Activated CD8-positive, alpha-beta T cell treated with anti-CD3 and anti-CD28 coated beads, Interleukin-2, amount 10 ng/mL, durations not matched to agents 7 days and 5 days (primary cell): ENCODE measurements at regions not wholly inside any gene's neighbourhood (a gene's known extent, or its start where the extent isn't known, plus 50 kb on each side); places are given as distances from the start of the nearest gene placed in this dataset.
"Not testable (repeated sequence)": the region's sequence is repeated elsewhere in the genome, so short reads cannot be mapped to it uniquely, and the experiment has no call there.

Source experiments
- ATAC-seq: fragments of 150-1000 bp; cut with Tn5 transposase; one replicate; pipeline ENCODE4 v1.10.0; 2021; ENCODE audit warnings: moderate library complexity
- CTCF ChIA-PET: fragments of 350-600 bp; sonication (Branson Sonifier 250); formaldehyde crosslinking; loops from one replicate; lab custom pipeline; 2021; ENCODE audit warnings: antibody characterized with exemption; lab: Charles Lee
- POLR2A ChIA-PET: fragments of 350-600 bp; sonication (Branson Sonifier 250); formaldehyde crosslinking; loops from one replicate; lab custom pipeline; 2021; ENCODE audit warnings: antibody characterized with exemption; lab: Charles Lee
- DNase-seq: peaks from one replicate; pipeline ENCODE4 v3.0.0-alpha.2; 2020
- H3K27ac Mint-ChIP-seq: one replicate; pipeline ENCODE4 v1.8.0; 2021; ENCODE audit warnings: mild to moderate bottlenecking, mixed read lengths
- H3K27me3 Mint-ChIP-seq: one replicate; pipeline ENCODE4 v1.8.0; 2021; ENCODE audit warnings: low read depth, mixed read lengths
- H3K36me3 Mint-ChIP-seq: one replicate; pipeline ENCODE4 v1.8.0; 2021; ENCODE audit warnings: low read depth, mixed read lengths
- H3K4me1 Mint-ChIP-seq: one replicate; pipeline ENCODE4 v1.8.0; 2021; ENCODE audit warnings: low read depth, mixed read lengths
- H3K4me3 Mint-ChIP-seq: one replicate; pipeline ENCODE4 v1.8.0; 2021; ENCODE audit warnings: mild to moderate bottlenecking, mixed read lengths
- H3K9me3 Mint-ChIP-seq: one replicate; pipeline ENCODE4 v1.8.0; 2022; ENCODE audit warnings: mixed read lengths; ENCODE audit not compliant: insufficient read depth

DNA sequence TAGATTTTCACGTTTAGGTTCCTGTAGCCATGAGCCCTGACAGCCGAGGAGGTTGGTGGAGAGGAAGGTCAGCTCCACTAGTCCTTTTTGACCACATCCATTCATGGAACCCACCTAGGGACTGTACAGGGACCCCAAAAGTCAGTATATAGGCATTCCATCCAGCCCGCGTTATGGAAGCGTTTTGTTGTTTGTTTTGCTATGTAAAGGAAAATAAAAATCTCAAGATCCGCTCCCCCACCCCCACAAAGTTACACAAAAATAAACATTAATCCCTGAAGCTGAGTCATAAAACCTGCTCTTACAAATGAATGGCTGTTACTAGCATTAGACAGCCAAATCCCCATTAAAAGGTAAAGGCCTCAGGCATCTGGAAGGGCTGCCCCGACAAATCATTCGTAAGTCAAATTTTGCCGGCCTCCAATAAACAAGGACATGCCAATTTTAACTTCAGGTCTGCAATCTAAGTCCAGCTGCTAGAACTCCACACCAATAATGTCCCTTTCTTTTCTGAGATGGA lies 292.9 kb downstream of the MED10 start:
- H3K36me3 Mint-ChIP-seq, result no peaks in the 10 kb centered on the region
- H3K27ac Mint-ChIP-seq, result no peak overlapping the region
- H3K9me3 Mint-ChIP-seq, result no peaks in the 10 kb centered on the region
- H3K4me1 Mint-ChIP-seq, result no peaks in the 10 kb centered on the region
- ATAC-seq (no peak), DNase-seq (no peak)
- H3K4me3 Mint-ChIP-seq, result no peak overlapping the region
- POLR2A ChIA-PET, result no interaction called here
- CTCF ChIA-PET, result no interaction called here
- no peaks in the 10 kb centered on the region for H3K27me3 Mint-ChIP-seq

DNA sequence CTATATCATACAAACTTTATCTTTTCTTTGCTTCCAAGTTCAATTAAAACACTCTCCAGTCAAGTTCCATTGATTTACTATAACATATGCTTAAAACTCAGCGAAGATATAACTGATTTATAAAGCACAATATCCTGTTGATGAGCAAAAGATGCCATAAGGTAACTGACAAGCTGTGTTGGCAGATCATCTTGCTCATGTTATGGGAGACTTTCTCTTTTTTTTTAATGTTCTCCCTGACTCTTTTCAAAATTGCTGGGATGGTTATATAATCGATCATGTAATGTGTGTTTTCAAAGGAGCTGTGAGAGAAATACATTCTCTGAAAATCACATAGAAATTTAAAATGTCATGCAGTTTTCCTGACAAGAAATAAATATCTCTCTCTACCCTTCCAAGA lies 293.5 kb downstream of the MED10 start:
- H3K4me1 Mint-ChIP-seq, result no peaks in the 10 kb centered on the region
- H3K27me3 Mint-ChIP-seq, result no peaks in the 10 kb centered on the region
- no peaks in the 10 kb centered on the region for H3K9me3 Mint-ChIP-seq
- ATAC-seq, result no peak
- no peak for DNase-seq
- H3K4me3 Mint-ChIP-seq, result no peak overlapping the region
- no peak overlapping the region for H3K27ac Mint-ChIP-seq
- CTCF ChIA-PET, result no interaction called here
- no peaks in the 10 kb centered on the region for H3K36me3 Mint-ChIP-seq
- POLR2A ChIA-PET, result no interaction called here

GRCh38 chr5:6084376-6084775 lies 294.0 kb downstream of the MED10 start:
- Mint-ChIP-seq H3K9me3 (no peaks in the 10 kb centered on the region), H3K27me3 (no peaks in the 10 kb centered on the region), H3K36me3 (no peaks in the 10 kb centered on the region), H3K27ac (no peak overlapping the region), H3K4me1 (no peaks in the 10 kb centered on the region), H3K4me3 (no peak overlapping the region)
- ChIA-PET POLR2A (no interaction called here), CTCF (no interaction called here)
- no peak for ATAC-seq
- no peak for DNase-seq

DNA sequence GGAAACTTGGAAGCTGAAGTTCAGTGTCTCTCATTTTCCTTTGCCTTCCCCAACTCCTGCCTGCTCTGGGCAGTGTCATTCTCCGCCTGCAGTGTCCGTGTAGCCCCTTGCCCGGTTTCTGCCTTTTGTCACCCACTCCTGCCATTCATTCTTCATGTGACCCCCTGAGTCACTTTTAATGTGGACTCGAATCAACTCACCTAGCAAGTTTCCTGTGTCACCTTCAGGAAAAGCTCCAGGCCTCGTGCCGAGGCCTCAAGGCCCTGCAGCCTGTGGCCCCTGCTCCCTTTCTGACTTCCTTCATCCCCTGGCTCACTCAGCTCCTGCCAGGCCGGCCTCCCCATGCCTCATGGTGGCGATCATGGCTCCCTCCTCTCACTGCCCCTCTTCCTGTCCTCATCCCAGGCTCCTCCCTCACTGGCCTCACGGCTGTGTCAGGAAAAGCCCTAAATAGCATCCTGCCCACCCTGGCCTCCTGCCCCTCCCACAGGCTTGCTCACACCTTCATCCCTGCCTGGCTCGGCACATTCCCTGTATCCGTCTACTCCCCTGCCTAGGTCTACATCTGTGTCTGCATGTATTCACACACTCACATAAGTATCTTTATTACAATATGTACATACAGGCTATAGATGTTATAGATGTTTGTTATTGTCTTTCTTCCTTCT lies 294.9 kb downstream of the MED10 start:
- DNase-seq (no peak), ATAC-seq (no peak)
- ChIA-PET CTCF (no interaction called here), POLR2A (no interaction called here)
- no peak overlapping the region for H3K27ac Mint-ChIP-seq
- H3K27me3 Mint-ChIP-seq, result no peaks in the 10 kb centered on the region
- H3K9me3 Mint-ChIP-seq, result no peaks in the 10 kb centered on the region
- H3K4me3 Mint-ChIP-seq, result no peak overlapping the region
- no peaks in the 10 kb centered on the region for H3K4me1 Mint-ChIP-seq
- H3K36me3 Mint-ChIP-seq, result no peaks in the 10 kb centered on the region

DNA sequence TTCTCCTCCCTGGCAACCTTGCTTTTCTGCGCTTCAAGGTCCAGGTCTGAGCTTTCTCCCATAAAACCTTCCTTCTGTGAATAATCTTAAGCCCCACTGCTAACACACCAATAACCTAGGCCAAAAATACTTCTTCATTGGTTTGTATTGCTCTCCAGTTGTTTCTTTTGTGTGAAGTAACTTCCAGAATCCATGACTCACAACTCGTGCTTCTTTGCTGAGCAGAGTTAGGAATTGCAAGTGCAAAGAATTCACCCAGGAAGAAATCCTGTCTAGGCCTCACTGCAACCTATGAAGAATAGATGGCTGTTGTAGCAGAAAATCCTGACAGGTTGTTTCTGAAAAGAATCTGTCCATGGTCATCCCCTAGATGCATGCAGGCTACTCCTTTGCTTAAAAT lies 295.7 kb downstream of the MED10 start:
- ChIA-PET CTCF (no interaction called here), POLR2A (no interaction called here)
- no peaks in the 10 kb centered on the region for H3K9me3 Mint-ChIP-seq
- no peaks in the 10 kb centered on the region for H3K27me3 Mint-ChIP-seq
- no peak overlapping the region for H3K4me3 Mint-ChIP-seq
- DNase-seq (no peak), ATAC-seq (no peak)
- H3K4me1 Mint-ChIP-seq, result no peaks in the 10 kb centered on the region
- H3K36me3 Mint-ChIP-seq, result no peaks in the 10 kb centered on the region
- no peak overlapping the region for H3K27ac Mint-ChIP-seq

GRCh38 chr5:6081727-6082210 lies 296.6 kb downstream of the MED10 start:
- Mint-ChIP-seq H3K4me3 (no peak overlapping the region), H3K36me3 (no peaks in the 10 kb centered on the region), H3K9me3 (no peaks in the 10 kb centered on the region), H3K4me1 (no peaks in the 10 kb centered on the region), H3K27ac (no peak overlapping the region), H3K27me3 (no peaks in the 10 kb centered on the region)
- ChIA-PET CTCF (no interaction called here), POLR2A (no interaction called here)
- DNase-seq (no peak), ATAC-seq (no peak)

DNA sequence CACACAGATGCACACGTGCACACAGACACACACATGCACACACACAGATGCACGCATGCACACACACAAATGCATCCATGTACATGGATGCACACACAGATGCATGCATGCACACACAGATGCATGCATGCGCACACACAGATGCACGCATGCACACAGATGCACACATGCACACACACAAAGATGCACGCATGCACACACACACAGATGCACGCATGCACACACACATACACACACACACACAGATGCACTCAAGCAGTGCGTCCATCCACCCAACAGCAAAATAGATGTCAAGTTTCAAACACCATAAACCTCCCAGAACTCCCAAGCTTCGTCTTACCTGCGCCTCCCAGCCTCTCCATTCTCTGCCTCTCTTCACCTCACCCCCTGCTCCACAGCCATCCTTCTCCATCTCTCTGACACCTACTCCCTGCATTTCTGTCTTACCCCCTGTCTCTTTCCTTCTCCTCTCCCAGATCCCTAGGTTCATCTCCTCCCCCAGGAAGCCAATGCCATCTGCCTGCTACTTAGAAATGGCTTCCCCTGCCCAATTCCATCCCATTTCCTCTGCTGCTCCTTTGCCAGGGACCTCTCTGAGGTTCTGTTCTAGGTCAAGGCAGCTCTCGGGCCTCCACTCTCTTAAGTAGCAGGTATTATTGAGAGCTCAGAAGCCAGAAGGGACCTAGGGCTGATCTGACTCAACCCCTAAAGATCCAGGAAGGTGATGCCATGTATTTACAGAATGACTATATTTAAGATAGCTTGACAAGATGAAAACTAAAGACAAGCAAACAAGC lies 297.2 kb downstream of the MED10 start:
- H3K36me3 Mint-ChIP-seq, result no peaks in the 10 kb centered on the region
- no peak overlapping the region for H3K27ac Mint-ChIP-seq
- ChIA-PET CTCF (no interaction called here), POLR2A (no interaction called here)
- ATAC-seq, result no peak
- H3K4me3 Mint-ChIP-seq, result no peak overlapping the region
- no peaks in the 10 kb centered on the region for H3K27me3 Mint-ChIP-seq
- DNase-seq, result no peak
- no peaks in the 10 kb centered on the region for H3K9me3 Mint-ChIP-seq
- H3K4me1 Mint-ChIP-seq, result no peaks in the 10 kb centered on the region

DNA sequence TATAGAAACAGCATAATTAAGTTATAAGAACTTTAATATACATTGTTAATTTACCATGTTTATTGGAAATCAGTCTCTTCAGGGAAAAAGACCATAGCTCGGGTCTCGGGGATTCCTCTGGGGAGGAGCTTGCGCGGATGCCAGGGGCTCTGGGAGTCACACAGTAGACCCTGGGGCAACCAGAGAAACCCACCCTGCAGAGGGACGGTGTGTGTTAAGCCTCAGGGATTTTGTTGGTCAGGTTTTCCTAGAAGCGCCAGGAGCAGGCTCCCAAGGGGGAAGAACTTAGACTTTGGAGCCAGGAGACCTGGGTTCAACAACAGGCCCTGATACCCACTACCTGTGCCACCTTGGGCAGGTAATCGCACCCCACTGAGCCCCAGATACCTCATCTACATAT lies 297.9 kb downstream of the MED10 start:
- H3K4me1 Mint-ChIP-seq, result no peaks in the 10 kb centered on the region
- POLR2A ChIA-PET, result no interaction called here
- no peak overlapping the region for H3K4me3 Mint-ChIP-seq
- DNase-seq (no peak), ATAC-seq (no peak)
- CTCF ChIA-PET, result no interaction called here
- H3K27ac Mint-ChIP-seq, result no peak overlapping the region
- no peaks in the 10 kb centered on the region for H3K9me3 Mint-ChIP-seq
- no peaks in the 10 kb centered on the region for H3K27me3 Mint-ChIP-seq
- H3K36me3 Mint-ChIP-seq, result no peaks in the 10 kb centered on the region

GRCh38 chr5:6078881-6079280 lies 299.5 kb downstream of the MED10 start:
- no peaks in the 10 kb centered on the region for H3K9me3 Mint-ChIP-seq
- H3K4me1 Mint-ChIP-seq, result no peaks in the 10 kb centered on the region
- ChIA-PET POLR2A (no interaction called here), CTCF (no interaction called here)
- no peaks in the 10 kb centered on the region for H3K27me3 Mint-ChIP-seq
- DNase-seq (no peak), ATAC-seq (no peak)
- no peak overlapping the region for H3K27ac Mint-ChIP-seq
- no peaks in the 10 kb centered on the region for H3K36me3 Mint-ChIP-seq
- no peak overlapping the region for H3K4me3 Mint-ChIP-seq

- ChIA-PET POLR2A (no interaction called here), CTCF (no interaction called here)
- H3K27ac Mint-ChIP-seq, result no peak overlapping the region
- H3K9me3 Mint-ChIP-seq, result no peaks in the 10 kb centered on the region
- H3K27me3 Mint-ChIP-seq, result no peaks in the 10 kb centered on the region
- DNase-seq (no peak), ATAC-seq (no peak)
- H3K4me3 Mint-ChIP-seq, result no peak overlapping the region
- no peaks in the 10 kb centered on the region for H3K36me3 Mint-ChIP-seq
- H3K4me1 Mint-ChIP-seq, result no peaks in the 10 kb centered on the region
Measured at GRCh38 chr5:6076341-6077239, 301.8 kb downstream of the MED10 start.

DNA sequence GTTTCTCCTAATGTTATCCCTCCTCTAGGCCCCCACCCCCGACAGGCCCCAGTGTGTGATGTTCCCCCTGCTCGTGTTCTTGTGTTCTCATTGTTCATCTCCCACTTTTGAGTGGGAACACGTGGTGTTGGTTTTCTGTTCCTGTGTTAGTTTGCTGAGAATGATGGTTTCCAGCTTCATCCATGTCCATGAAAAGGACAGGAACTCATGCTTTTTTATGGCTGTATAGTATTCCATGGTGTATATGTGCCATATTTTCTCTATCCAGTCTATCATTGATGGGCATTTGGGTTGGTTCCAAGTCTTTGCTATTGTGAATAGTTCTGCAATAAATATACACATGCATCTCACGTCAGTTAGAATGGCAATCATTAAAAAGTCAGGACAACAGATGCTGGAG lies 305.9 kb downstream of the MED10 start:
- H3K9me3 Mint-ChIP-seq, H3K27me3 Mint-ChIP-seq, H3K27ac Mint-ChIP-seq, DNase-seq, H3K36me3 Mint-ChIP-seq, CTCF ChIA-PET, H3K4me1 Mint-ChIP-seq, POLR2A ChIA-PET, H3K4me3 Mint-ChIP-seq, ATAC-seq: not testable (repeated sequence)
